Astrocyte (in vitro differentiated cells and primary cell): ENCODE measurements at regions not wholly inside any gene's neighbourhood (a gene's known extent, or its start where the extent isn't known, plus 50 kb on each side); places are given as distances from the start of the nearest gene placed in this dataset.

Experiments
- DNase-seq: peaks from one replicate; pipeline ENCODE4 v3.0.0-alpha.2; 2010; ENCODE audit warnings: low read depth
- FAIRE-seq: peaks from 2 replicates; lab custom pipeline; 2011; peaks lifted over from hg19 to GRCh38; lab: Jason Lieb, UNC
- H2AFZ ChIP-seq: 2 replicates; pipeline ENCODE4 v1.6.0; 2012; ENCODE audit warnings: low read depth, low read length, inconsistent platforms
- H3K27ac ChIP-seq: 2 replicates; pipeline ENCODE4 v1.5.1; 2011; ENCODE audit warnings: low read depth, low read length, inconsistent platforms
- H3K27me3 ChIP-seq: 2 replicates; pipeline ENCODE4 v1.6.0; 2011; ENCODE audit warnings: low read length, inconsistent platforms; ENCODE audit not compliant: insufficient read depth
- H3K36me3 ChIP-seq: 2 replicates; pipeline ENCODE4 v1.5.1; 2011; ENCODE audit warnings: low read length, inconsistent platforms; ENCODE audit not compliant: insufficient read depth
- H3K4me1 ChIP-seq: 2 replicates; pipeline ENCODE4 v1.5.1; 2011; ENCODE audit warnings: low read length, inconsistent platforms; ENCODE audit not compliant: insufficient read depth
- H3K4me2 ChIP-seq: 2 replicates; pipeline ENCODE4 v1.6.0; 2012; ENCODE audit warnings: low read length, inconsistent platforms
- H3K4me3 ChIP-seq: 2 replicates; pipeline ENCODE4 v1.5.1; 2011; ENCODE audit warnings: low read depth, mild to moderate bottlenecking, low read length, inconsistent platforms; ENCODE audit not compliant: insufficient read depth
- H3K79me2 ChIP-seq: 2 replicates; pipeline ENCODE4 v1.6.0; 2012; ENCODE audit warnings: mild to moderate bottlenecking, low read length, inconsistent platforms; ENCODE audit not compliant: insufficient read depth
- H3K9ac ChIP-seq: 2 replicates; pipeline ENCODE4 v1.6.0; 2012; ENCODE audit warnings: mild to moderate bottlenecking, low read length, inconsistent platforms
- H3K9me3 ChIP-seq: 2 replicates; pipeline ENCODE4 v1.5.1; 2012; ENCODE audit warnings: low read depth, mild to moderate bottlenecking, low read length, inconsistent platforms; ENCODE audit not compliant: insufficient read depth
- H4K20me1 ChIP-seq: 2 replicates; pipeline ENCODE4 v1.6.0; 2012; ENCODE audit warnings: low read length, inconsistent platforms; ENCODE audit not compliant: insufficient read depth
- H3K27ac Mint-ChIP-seq: one replicate; pipeline ENCODE4 v1.8.0; 2021; ENCODE audit warnings: mild to moderate bottlenecking, mixed read lengths; ENCODE audit not compliant: unreplicated experiment
- H3K27me3 Mint-ChIP-seq: one replicate; pipeline ENCODE4 v1.8.0; 2021; ENCODE audit warnings: low read depth, mixed read lengths; ENCODE audit not compliant: unreplicated experiment
- H3K36me3 Mint-ChIP-seq: one replicate; pipeline ENCODE4 v1.8.0; 2021; ENCODE audit warnings: low read depth, mixed read lengths; ENCODE audit not compliant: unreplicated experiment
- H3K4me1 Mint-ChIP-seq: one replicate; pipeline ENCODE4 v1.8.0; 2021; ENCODE audit warnings: low read depth, mixed read lengths; ENCODE audit not compliant: unreplicated experiment
- H3K4me3 Mint-ChIP-seq: one replicate; pipeline ENCODE4 v1.8.0; 2021; ENCODE audit warnings: mild to moderate bottlenecking, moderate library complexity, mixed read lengths; ENCODE audit not compliant: unreplicated experiment
- H3K9me3 Mint-ChIP-seq: one replicate; pipeline ENCODE4 v1.8.0; 2021; ENCODE audit warnings: mild to moderate bottlenecking, mixed read lengths; ENCODE audit not compliant: unreplicated experiment
- EZH2 ChIP-seq: IDR thresholded peaks from 2 replicates; pipeline ENCODE4 v1.6.1; 2012; ENCODE audit warnings: mild to moderate bottlenecking, low read length, inconsistent platforms; ENCODE audit not compliant: insufficient read depth
- TF ChIP-seq, protein P1 (sequence below): IDR thresholded peaks from 2 replicates; pipeline ENCODE4 v1.5.1; 2011; ENCODE audit warnings: low read depth, mild to moderate bottlenecking, inconsistent platforms, low read length, moderate library complexity; ENCODE audit not compliant: insufficient read depth

GRCh38 chr14:85154714-85155113 lies 375.2 kb upstream of the FLRT2 start:
- Histone ChIP-seq H3K4me2 (no peak overlapping the region), H3K36me3 (no peaks in the 10 kb centered on the region), H3K27me3 (no peaks in the 10 kb centered on the region), H3K4me3 (no peak overlapping the region), H3K79me2 (no peaks in the 10 kb centered on the region), H4K20me1 (no peaks in the 10 kb centered on the region), H3K9me3 (no peaks in the 10 kb centered on the region), H3K4me1 (no peaks in the 10 kb centered on the region), H3K27ac (no peak overlapping the region), H2AFZ (no peak overlapping the region), H3K9ac (no peak overlapping the region)
- FAIRE-seq (no peak), DNase-seq (no peak)
- no peaks in the 10 kb centered on the region for H3K9me3 Mint-ChIP-seq
- H3K36me3 Mint-ChIP-seq: no peaks in the 10 kb centered on the region
- H3K27me3 Mint-ChIP-seq: no peaks in the 10 kb centered on the region
- H3K4me3 Mint-ChIP-seq: no peak overlapping the region
- H3K4me1 Mint-ChIP-seq: no peaks in the 10 kb centered on the region
- TF ChIP-seq, protein P1, sequence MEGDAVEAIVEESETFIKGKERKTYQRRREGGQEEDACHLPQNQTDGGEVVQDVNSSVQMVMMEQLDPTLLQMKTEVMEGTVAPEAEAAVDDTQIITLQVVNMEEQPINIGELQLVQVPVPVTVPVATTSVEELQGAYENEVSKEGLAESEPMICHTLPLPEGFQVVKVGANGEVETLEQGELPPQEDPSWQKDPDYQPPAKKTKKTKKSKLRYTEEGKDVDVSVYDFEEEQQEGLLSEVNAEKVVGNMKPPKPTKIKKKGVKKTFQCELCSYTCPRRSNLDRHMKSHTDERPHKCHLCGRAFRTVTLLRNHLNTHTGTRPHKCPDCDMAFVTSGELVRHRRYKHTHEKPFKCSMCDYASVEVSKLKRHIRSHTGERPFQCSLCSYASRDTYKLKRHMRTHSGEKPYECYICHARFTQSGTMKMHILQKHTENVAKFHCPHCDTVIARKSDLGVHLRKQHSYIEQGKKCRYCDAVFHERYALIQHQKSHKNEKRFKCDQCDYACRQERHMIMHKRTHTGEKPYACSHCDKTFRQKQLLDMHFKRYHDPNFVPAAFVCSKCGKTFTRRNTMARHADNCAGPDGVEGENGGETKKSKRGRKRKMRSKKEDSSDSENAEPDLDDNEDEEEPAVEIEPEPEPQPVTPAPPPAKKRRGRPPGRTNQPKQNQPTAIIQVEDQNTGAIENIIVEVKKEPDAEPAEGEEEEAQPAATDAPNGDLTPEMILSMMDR: no peak
- TF ChIP-seq EZH2: no peak
- no peak overlapping the region for H3K27ac Mint-ChIP-seq

GRCh38 chr14:85156319-85156718 lies 373.6 kb upstream of the FLRT2 start:
- no peak for FAIRE-seq
- no peak overlapping the region for H3K4me3 Mint-ChIP-seq
- H3K36me3 ChIP-seq: no peaks in the 10 kb centered on the region
- no peaks in the 10 kb centered on the region for H3K27me3 ChIP-seq
- TF ChIP-seq, protein P1: no peak
- TF ChIP-seq EZH2: no peak
- no peak overlapping the region for H3K27ac ChIP-seq
- H3K9ac ChIP-seq: no peak overlapping the region
- peaks cover under 1% of the 10 kb centered on the region for H3K9me3 Mint-ChIP-seq
- no peak overlapping the region for H3K27ac Mint-ChIP-seq
- no peaks in the 10 kb centered on the region for H3K9me3 ChIP-seq
- H3K27me3 Mint-ChIP-seq: no peaks in the 10 kb centered on the region
- no peaks in the 10 kb centered on the region for H4K20me1 ChIP-seq
- DNase-seq: no peak
- H2AFZ ChIP-seq: no peak overlapping the region
- H3K36me3 Mint-ChIP-seq: no peaks in the 10 kb centered on the region
- H3K79me2 ChIP-seq: no peaks in the 10 kb centered on the region
- H3K4me3 ChIP-seq: no peak overlapping the region
- no peaks in the 10 kb centered on the region for H3K4me1 ChIP-seq
- H3K4me2 ChIP-seq: no peak overlapping the region
- no peaks in the 10 kb centered on the region for H3K4me1 Mint-ChIP-seq

DNA sequence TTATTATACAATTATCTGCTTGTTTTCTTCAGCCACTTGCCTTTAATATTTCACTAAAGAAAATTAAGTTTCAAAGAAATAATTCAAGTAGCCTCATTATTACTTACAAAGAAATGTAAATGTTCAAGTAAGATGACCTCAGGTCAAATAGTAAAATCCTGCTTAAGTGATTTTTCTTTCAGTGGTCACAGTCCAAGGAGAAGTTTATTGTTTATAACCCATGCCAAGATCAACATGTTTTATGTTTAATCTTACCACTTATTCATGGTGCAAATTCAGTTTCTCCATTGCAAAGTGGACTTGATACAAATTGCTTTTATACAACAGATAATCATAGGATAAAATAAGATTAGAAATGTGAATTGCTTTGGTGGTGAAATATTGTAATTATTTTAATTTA lies 370.2 kb upstream of the FLRT2 start:
- Histone ChIP-seq H3K36me3 (no peaks in the 10 kb centered on the region), H4K20me1 (no peaks in the 10 kb centered on the region), H2AFZ (no peak overlapping the region), H3K27me3 (no peaks in the 10 kb centered on the region), H3K9me3 (no peaks in the 10 kb centered on the region), H3K79me2 (no peaks in the 10 kb centered on the region), H3K9ac (no peak overlapping the region), H3K27ac (no peak overlapping the region), H3K4me1 (no peaks in the 10 kb centered on the region), H3K4me2 (no peak overlapping the region), H3K4me3 (no peak overlapping the region)
- H3K9me3 Mint-ChIP-seq: peaks cover 19% of the 10 kb centered on the region
- DNase-seq (no peak), FAIRE-seq (no peak)
- TF ChIP-seq, protein P1: no peak
- no peak for TF ChIP-seq EZH2
- H3K27ac Mint-ChIP-seq: no peak overlapping the region
- H3K4me1 Mint-ChIP-seq: no peaks in the 10 kb centered on the region
- no peaks in the 10 kb centered on the region for H3K36me3 Mint-ChIP-seq
- H3K27me3 Mint-ChIP-seq: no peaks in the 10 kb centered on the region
- H3K4me3 Mint-ChIP-seq: no peak overlapping the region
